NCI-H748 (cell line): ENCODE measurements at regions not wholly inside any gene's neighbourhood (a gene's known extent, or its start where the extent isn't known, plus 50 kb on each side); places are given as distances from the start of the nearest gene placed in this dataset.
A peak's percentile ranks its signal among the peaks of the same experiment; 100 is the strongest.
"Not testable (repeated sequence)": the region's sequence is repeated elsewhere in the genome, so short reads cannot be mapped to it uniquely, and the experiment has no call there.

Source experiments
- DNase-seq: peaks from one replicate; lab custom pipeline; 2025; ENCODE audit not compliant: unreplicated experiment; lab: John Stamatoyannopoulos, UW

- DNase-seq, result no peak
These were observed 106.0 kb downstream of the ENC1 start for GRCh38 chr5:74534397-74535129.

GRCh38 chr5:74530326-74531050 is 110.0 kb downstream of the ENC1 start:
- DNase-seq, result no peak

GRCh38 chr5:74529101-74529500 is 111.4 kb downstream of the ENC1 start:
- DNase-seq, result no peak

DNA sequence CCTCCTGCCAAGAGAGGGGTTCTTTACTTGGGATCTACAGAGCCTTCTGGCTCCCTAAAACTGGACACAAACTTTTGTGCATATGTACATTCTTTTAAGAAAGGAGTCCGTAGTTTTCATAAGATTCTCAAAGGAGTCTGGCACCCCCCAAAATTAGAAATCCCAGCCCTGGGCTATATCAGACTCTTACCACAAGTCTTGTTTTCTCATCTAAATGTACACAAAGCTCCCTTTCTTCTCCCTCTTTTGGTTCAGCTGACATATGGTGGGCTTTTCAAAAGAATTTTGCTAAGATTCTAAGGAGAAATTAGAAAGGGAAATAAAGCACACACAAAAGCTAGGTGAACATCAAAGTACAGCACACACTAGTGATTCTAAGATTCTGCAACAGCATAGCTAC is 114.4 kb downstream of the ENC1 start:
- no peak for DNase-seq

GRCh38 chr5:74524767-74525166 is 115.8 kb downstream of the ENC1 start:
- not testable (repeated sequence) for DNase-seq

DNA sequence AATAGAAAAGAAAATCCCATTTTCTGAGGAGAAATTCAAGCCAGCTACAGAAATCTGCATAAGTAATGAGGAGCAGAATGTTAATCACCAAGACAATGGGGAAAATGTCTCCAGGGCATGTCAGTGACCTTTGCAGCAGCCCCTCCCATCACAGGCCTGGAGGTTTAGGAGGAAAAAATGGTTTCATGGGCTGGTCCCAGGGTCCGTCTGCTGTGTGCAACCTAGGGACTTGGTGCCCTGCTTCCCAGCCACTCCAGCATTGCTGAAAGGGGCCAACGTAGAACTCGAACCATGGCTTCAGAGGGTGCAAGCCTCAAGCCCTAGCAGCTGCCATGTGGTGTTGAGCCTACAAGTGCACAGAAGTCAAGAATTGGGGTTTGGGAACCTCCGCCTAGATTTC is 116.8 kb downstream of the ENC1 start:
- DNase-seq, result not testable (repeated sequence)

- not testable (repeated sequence) for DNase-seq
These were observed 117.7 kb downstream of the ENC1 start for GRCh38 chr5:74522838-74523237.

DNA sequence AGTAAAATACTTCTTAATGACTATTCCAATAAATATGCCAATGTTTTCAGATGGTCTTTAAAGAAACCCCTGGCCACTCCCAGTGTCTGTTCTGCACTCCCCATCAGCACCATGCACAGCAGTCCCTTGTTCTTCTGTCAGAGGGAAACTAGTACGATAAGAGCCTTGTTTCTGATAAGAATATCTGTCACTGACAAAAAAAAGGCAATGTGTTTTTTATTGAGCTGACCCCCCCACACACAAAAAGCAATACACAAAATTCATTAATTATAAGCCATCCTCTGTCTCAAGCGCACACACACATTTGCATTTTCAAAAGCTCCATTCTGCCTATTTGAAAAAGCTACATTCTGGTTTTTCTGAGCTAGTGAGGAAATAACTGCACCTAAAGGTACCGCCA is 119.1 kb downstream of the ENC1 start:
- DNase-seq, result no peak

- no peak for DNase-seq
These were observed 120.8 kb downstream of the ENC1 start for GRCh38 chr5:74519679-74520078.

DNA sequence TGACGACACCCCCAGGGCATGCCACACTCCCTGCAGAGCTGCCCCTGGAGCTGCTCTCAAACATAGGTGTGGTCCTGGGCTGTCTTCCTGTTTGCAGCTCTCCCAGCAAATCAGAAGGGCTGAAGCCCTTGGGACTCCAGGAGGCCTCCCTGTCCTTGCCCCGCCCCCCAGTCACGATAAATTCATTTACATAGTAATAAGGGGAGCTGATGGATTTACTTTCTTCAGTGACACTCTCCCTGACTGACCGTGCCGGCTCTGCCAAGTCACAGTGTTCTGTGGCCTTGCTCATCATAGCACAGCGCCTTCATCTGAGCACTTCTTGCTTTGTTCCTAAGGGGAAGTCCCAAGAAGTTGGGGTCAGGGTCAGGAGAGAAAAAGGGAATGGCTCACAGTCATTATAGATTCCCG is 121.4 kb downstream of the ENC1 start:
- DNase-seq, result peak; percentile 30

DNA sequence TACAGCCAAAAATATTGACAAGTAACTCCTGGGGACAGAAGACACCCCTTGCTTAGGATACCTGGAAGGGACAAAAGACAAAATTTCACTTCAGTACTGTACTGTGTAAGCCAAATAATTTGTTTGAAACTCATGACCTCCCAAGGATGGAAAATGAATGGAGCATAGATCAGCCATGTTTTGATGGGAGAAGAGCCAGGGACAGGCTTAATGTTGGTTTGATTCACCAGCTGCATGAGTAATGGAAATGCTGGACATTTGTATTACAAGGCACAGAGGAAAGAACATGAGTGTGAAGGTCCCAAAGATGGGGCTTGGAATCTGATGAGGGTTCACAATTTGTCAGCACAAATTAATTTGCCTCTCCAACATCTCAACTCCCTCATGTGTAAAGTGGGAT is 122.8 kb downstream of the ENC1 start:
- no peak for DNase-seq

DNA sequence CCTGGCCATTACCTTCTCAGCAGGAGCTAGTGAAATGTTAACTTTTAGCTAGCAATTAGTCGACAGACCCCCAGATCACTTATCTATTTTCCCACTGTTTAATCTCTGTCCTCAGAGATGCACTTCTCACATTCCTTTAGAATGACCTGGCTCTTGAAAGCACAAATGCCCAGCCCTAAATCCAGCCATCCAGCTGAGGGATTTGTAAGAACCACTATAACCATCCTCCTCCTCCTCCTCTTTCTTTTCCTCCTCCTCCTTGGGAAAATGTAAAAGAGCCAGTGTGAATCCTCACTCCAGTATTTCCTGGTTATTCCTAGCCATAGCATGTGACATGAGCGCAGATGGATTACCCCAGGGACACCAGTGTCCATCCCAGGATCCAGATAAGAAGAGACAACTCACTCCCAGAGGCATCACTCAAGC is 124.3 kb downstream of the ENC1 start:
- no peak for DNase-seq

GRCh38 chr5:74514888-74515551 is 125.5 kb downstream of the ENC1 start:
- DNase-seq, result no peak

DNA sequence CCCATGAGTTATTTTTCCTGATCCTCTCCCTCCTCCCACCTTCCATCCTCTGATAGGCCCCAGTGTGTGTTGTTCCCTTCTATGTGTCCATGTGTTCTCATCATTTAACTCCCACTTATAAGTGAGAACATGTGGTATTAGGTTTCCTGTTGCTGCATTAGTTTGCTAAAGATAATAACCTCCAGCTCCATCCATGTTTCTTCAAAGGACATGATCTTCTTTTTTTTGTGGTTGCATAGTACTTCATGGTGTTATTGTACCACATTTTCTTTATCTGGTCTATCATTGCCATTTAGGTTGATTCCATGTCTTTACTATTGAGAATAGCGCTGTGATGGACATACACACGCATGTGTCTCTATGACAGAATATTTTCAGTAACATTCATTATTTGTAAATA is 128.8 kb downstream of the ENC1 start:
- not testable (repeated sequence) for DNase-seq

GRCh38 chr5:74510476-74511075 is 130.0 kb downstream of the ENC1 start:
- DNase-seq, result no peak

- no peak for DNase-seq
These were observed 133.0 kb downstream of the ENC1 start for GRCh38 chr5:74507370-74508005.

- no peak for DNase-seq
These were observed 134.4 kb downstream of the ENC1 start for GRCh38 chr5:74506119-74506518.

DNA sequence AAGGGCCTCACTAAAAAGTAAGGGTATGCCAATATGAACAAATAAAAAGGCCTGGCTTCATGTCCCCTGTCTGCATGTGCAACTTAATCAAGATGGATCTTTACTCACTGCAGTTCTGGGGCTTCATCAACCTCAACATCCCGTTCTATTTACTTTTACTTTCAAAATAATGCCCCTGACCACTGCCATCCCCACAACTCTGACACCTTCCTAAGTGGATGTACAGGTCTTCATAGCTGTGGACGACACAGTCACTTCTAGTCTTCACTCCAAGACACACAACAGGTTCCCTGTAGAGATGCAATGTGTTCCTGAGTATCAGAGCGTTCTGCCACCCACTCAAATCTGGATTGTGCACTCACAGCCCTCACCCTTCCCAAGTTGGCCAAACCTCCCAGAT is 136.1 kb downstream of the ENC1 start:
- no peak for DNase-seq

GRCh38 chr5:74502479-74502950 is 138.0 kb downstream of the ENC1 start:
- no peak for DNase-seq

DNA sequence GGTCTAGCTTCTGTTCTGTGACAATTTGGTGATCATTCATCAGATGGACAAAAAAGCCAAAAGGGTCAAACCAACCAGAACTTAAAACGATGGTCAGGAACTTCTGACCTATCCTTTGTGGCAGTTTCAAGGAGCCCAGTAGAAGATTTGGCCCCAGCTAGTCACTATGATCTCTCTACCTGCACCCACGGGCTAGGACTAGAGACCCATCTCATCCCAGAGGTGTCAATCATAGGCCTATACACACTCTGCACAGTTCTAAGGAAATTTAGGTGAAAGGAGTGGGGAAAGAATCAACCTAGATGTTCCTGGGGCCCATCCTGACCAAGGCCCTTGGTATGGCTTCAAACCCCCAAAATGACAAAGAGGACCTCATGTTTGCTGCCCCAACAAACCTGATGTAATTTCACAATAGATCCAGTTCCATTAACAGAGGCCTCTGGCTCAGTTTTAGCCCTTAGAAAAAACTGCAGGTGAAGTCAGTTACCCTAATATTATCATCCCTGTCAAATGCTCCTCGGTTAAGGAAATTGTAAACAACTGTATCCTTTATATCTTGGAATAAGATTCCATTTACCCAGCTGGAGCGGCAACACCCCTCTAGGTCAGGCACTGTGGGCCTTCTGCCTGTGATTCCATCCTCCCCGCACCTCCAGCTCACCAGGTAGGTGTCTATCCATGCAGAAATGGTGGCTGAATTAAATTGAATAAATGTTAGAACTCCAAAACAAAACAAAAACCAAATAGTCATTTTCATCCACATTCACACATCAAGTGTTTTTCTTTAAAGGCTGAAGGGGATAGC is 138.7 kb downstream of the ENC1 start:
- DNase-seq, result no peak
